Kidney (tissue), 13 donors: ENCODE measurements at regions not wholly inside any gene's neighbourhood (a gene's known extent, or its start where the extent isn't known, plus 50 kb on each side); places are given as distances from the start of the nearest gene placed in this dataset.

Experiments used
- DNase-seq, 5 donors: peaks; one replicate each; pipeline ENCODE4 v3.0.0-alpha.2; 2013 to 2020
- FAIRE-seq: peaks from 2 replicates; lab custom pipeline; 2012; peaks lifted over from hg19 to GRCh38; lab: Jason Lieb, UNC
- H3K27ac ChIP-seq, 2 donors: one replicate each; pipeline ENCODE4 v1.7.0; 2013; ENCODE audit warnings: low read depth in 2 of 2, low read length in 2 of 2, inconsistent platforms in 1 of 2
- H3K27me3 ChIP-seq: one replicate; pipeline ENCODE4 v1.7.1; 2013; ENCODE audit warnings: low read length, inconsistent platforms; ENCODE audit not compliant: control insufficient read depth, insufficient read depth
- H3K36me3 ChIP-seq, 3 donors: one replicate each; pipeline versions ENCODE4 v1.7.0 to v1.7.1; 2013; ENCODE audit warnings: low read length in 3 of 3, control low read depth in 1 of 3, inconsistent platforms in 1 of 3; ENCODE audit not compliant: insufficient read depth in 3 of 3, control insufficient read depth in 2 of 3
- H3K4me1 ChIP-seq, 3 donors: one replicate each; pipeline versions ENCODE4 v1.7.0 to v1.7.1; 2013; ENCODE audit warnings: low read length in 3 of 3, inconsistent platforms in 1 of 3, low read depth in 1 of 3; ENCODE audit not compliant: control insufficient read depth in 2 of 3, insufficient read depth in 2 of 3
- H3K4me3 ChIP-seq, 3 donors: one replicate each; pipeline versions ENCODE4 v1.7.0 to v1.8.1; 2013; ENCODE audit warnings: low read length in 3 of 3, control low read depth in 1 of 3, inconsistent platforms in 1 of 3
- H3K9ac ChIP-seq, 3 donors: one replicate each; pipeline versions ENCODE4 v1.7.0 to v1.7.1; 2013; ENCODE audit warnings: low read length in 3 of 3, control low read depth in 1 of 3, inconsistent platforms in 1 of 3
- H3K9me3 ChIP-seq, 3 donors: one replicate each; pipeline versions ENCODE4 v1.7.0 to v1.7.1; 2013; ENCODE audit warnings: low read length in 3 of 3, control low read depth in 1 of 3, inconsistent platforms in 1 of 3; ENCODE audit not compliant: control insufficient read depth in 2 of 3, insufficient read depth in 1 of 3
- intact Hi-C: fragments of 100-400 bp; cut with DNase I; formaldehyde crosslinking; loops from one replicate; pipeline ENCODE4 v1.11.1; 2022
- TF ChIP-seq, protein P1 (sequence below): IDR thresholded peaks from 3 replicates; pipeline ENCODE4 v1.5.1; 2012; ENCODE audit warnings: mild to moderate bottlenecking, moderate library complexity, borderline replicate concordance; ENCODE audit not compliant: insufficient read depth; ENCODE audit errors: extremely low read depth
- donor health status: control.
- donor health status: control.
- donor health status: control.
- donor health status: control.
- donor health status: control.
- donor health status: DM: yes; HTN: yes; CAD: no.
- donor health status: Normal renal cell carcinoma (clear cell type).

GRCh38 chr12:85733221-85733840 is 102.9 kb downstream of the RASSF9 start:
- intact Hi-C loops: no loop called here

GRCh38 chr12:85733984-85734383 is 102.2 kb downstream of the RASSF9 start:
- TF ChIP-seq, protein P1, sequence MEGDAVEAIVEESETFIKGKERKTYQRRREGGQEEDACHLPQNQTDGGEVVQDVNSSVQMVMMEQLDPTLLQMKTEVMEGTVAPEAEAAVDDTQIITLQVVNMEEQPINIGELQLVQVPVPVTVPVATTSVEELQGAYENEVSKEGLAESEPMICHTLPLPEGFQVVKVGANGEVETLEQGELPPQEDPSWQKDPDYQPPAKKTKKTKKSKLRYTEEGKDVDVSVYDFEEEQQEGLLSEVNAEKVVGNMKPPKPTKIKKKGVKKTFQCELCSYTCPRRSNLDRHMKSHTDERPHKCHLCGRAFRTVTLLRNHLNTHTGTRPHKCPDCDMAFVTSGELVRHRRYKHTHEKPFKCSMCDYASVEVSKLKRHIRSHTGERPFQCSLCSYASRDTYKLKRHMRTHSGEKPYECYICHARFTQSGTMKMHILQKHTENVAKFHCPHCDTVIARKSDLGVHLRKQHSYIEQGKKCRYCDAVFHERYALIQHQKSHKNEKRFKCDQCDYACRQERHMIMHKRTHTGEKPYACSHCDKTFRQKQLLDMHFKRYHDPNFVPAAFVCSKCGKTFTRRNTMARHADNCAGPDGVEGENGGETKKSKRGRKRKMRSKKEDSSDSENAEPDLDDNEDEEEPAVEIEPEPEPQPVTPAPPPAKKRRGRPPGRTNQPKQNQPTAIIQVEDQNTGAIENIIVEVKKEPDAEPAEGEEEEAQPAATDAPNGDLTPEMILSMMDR: no peak
- H3K36me3 ChIP-seq: no peaks in the 10 kb centered on the region
- intact Hi-C loops: no loop called here
- H3K4me3 ChIP-seq: no peak overlapping the region
- no peaks in the 10 kb centered on the region for H3K4me1 ChIP-seq
- H3K9me3 ChIP-seq: no peaks in the 10 kb centered on the region
- H3K27me3 ChIP-seq: no peaks in the 10 kb centered on the region
- H3K27ac ChIP-seq: no peak overlapping the region
- DNase-seq: no peak
- FAIRE-seq: no peak
- H3K9ac ChIP-seq: no peak overlapping the region

More at GRCh38 chr12:85733221-85733840, 102.9 kb downstream of the RASSF9 start:
- Histone ChIP-seq H3K9me3 (no peaks in the 10 kb centered on the region), H3K4me1 (no peaks in the 10 kb centered on the region), H3K36me3 (no peaks in the 10 kb centered on the region), H3K4me3 (no peak overlapping the region), H3K27ac (no peak overlapping the region), H3K9ac (no peak overlapping the region), H3K27me3 (no peaks in the 10 kb centered on the region)
- FAIRE-seq (no peak), DNase-seq (no peak)
- TF ChIP-seq, protein P1: no peak

GRCh38 chr12:85740186-85740585 is 96.0 kb downstream of the RASSF9 start:
- FAIRE-seq: no peak
- Histone ChIP-seq H3K4me1 (no peaks in the 10 kb centered on the region), H3K9ac (no peak overlapping the region), H3K4me3 (no peak overlapping the region), H3K9me3 (no peaks in the 10 kb centered on the region), H3K36me3 (no peaks in the 10 kb centered on the region), H3K27ac (no peak overlapping the region), H3K27me3 (no peaks in the 10 kb centered on the region)
- intact Hi-C loops: no loop called here
- peak in 1 of 5 donors; percentile 9 for DNase-seq
- TF ChIP-seq, protein P1: no peak

DNA sequence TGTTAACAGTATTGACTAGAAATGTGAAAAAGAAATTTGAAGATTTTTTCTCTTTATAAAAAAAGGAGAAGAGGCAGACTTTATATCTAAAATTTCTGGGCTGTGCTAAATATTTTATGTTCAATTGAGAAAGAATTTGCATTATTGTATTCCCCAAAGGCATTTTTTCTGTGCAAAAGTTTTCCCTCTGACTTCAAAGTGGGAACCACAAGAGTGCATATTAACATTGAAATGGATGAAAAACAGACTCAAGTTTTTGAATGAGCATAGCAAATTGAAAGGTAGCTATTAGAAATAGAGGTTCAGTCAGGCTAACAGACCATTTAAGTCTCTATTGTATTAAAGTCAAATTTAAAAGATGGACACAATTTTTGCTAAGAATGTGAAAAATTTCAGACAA is 95.2 kb downstream of the RASSF9 start:
- DNase-seq (no peak), FAIRE-seq (no peak)
- Histone ChIP-seq H3K27ac (no peak overlapping the region), H3K36me3 (no peaks in the 10 kb centered on the region), H3K4me3 (no peak overlapping the region), H3K27me3 (no peaks in the 10 kb centered on the region), H3K9me3 (no peaks in the 10 kb centered on the region), H3K4me1 (no peaks in the 10 kb centered on the region), H3K9ac (no peak overlapping the region)
- intact Hi-C loops: no loop called here
- TF ChIP-seq, protein P1: no peak
